Right atrium auricular region (tissue), 2 donors: ENCODE measurements at regions not wholly inside any gene's neighbourhood (a gene's known extent, or its start where the extent isn't known, plus 50 kb on each side); places are given as distances from the start of the nearest gene placed in this dataset.

Source experiments
- DNase-seq: peaks from one replicate; pipeline ENCODE4 v3.0.0-alpha.2; 2019; ENCODE audit warnings: low spot score
- H3K27ac ChIP-seq, 2 donors: fragments of 200-600 bp; sonication (generic); 1 replicate in 1 of 2; 2 replicates in 1 of 2; pipeline ENCODE4 v1.5.1; 2016 to 2019
- H3K27me3 ChIP-seq, 2 donors: fragments of 200-600 bp; sonication (generic); one replicate each; pipeline versions ENCODE4 v1.5.1 to v1.6.0; 2017 to 2019
- H3K36me3 ChIP-seq: fragments of 200-600 bp; sonication (generic); one replicate; pipeline ENCODE4 v1.5.1; 2016
- H3K4me1 ChIP-seq, 2 donors: fragments of 200-600 bp; sonication (generic); one replicate each; pipeline versions ENCODE4 v1.5.1 to v1.6.0; 2017 to 2019
- H3K4me3 ChIP-seq, 2 donors: fragments of 200-600 bp; sonication (generic); 1 replicate in 1 of 2; 2 replicates in 1 of 2; pipeline ENCODE4 v1.5.1; 2017 to 2019; ENCODE audit warnings: mild to moderate bottlenecking in 1 of 2, moderate library complexity in 1 of 2
- H3K9me3 ChIP-seq, 2 donors: fragments of 200-600 bp; sonication (generic); one replicate each; pipeline ENCODE4 v1.5.1; 2019
- TF ChIP-seq, protein P1 (sequence below), 2 donors: fragments of 200-600 bp; sonication (generic); IDR thresholded peaks; one replicate each; pipeline ENCODE4 v1.5.1; 2019; ENCODE audit warnings: antibody characterized with exemption in 2 of 2

- TF ChIP-seq, protein P1, sequence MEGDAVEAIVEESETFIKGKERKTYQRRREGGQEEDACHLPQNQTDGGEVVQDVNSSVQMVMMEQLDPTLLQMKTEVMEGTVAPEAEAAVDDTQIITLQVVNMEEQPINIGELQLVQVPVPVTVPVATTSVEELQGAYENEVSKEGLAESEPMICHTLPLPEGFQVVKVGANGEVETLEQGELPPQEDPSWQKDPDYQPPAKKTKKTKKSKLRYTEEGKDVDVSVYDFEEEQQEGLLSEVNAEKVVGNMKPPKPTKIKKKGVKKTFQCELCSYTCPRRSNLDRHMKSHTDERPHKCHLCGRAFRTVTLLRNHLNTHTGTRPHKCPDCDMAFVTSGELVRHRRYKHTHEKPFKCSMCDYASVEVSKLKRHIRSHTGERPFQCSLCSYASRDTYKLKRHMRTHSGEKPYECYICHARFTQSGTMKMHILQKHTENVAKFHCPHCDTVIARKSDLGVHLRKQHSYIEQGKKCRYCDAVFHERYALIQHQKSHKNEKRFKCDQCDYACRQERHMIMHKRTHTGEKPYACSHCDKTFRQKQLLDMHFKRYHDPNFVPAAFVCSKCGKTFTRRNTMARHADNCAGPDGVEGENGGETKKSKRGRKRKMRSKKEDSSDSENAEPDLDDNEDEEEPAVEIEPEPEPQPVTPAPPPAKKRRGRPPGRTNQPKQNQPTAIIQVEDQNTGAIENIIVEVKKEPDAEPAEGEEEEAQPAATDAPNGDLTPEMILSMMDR (IDR thresholded peaks at IDR 0.05): no peak
Observed at GRCh38 chr2:107091163-107091864, 205.3 kb upstream of the ST6GAL2 start.

GRCh38 chr2:107093426-107093957, 207.5 kb upstream of the ST6GAL2 start:
- no peaks in the 10 kb centered on the region for H3K36me3 ChIP-seq
- H3K4me3 ChIP-seq: no peak overlapping the region
- no peaks in the 10 kb centered on the region for H3K27me3 ChIP-seq
- H3K9me3 ChIP-seq: no peaks in the 10 kb centered on the region
- no peak for DNase-seq
- TF ChIP-seq, protein P1 (IDR thresholded peaks at IDR 0.05): no peak
- H3K4me1 ChIP-seq: no peaks in the 10 kb centered on the region
- H3K27ac ChIP-seq: no peak overlapping the region

More at GRCh38 chr2:107091163-107091864, 205.3 kb upstream of the ST6GAL2 start:
- Histone ChIP-seq H3K27ac (no peak overlapping the region), H3K4me3 (no peak overlapping the region), H3K36me3 (no peaks in the 10 kb centered on the region), H3K9me3 (no peaks in the 10 kb centered on the region), H3K27me3 (no peaks in the 10 kb centered on the region), H3K4me1 (no peaks in the 10 kb centered on the region)
- no peak for DNase-seq

GRCh38 chr2:107094450-107094986, 208.6 kb upstream of the ST6GAL2 start:
- no peaks in the 10 kb centered on the region for H3K9me3 ChIP-seq
- DNase-seq: no peak
- H3K27ac ChIP-seq: no peak overlapping the region
- no peaks in the 10 kb centered on the region for H3K36me3 ChIP-seq
- H3K27me3 ChIP-seq: no peaks in the 10 kb centered on the region
- TF ChIP-seq, protein P1 (IDR thresholded peaks at IDR 0.05): no peak
- no peaks in the 10 kb centered on the region for H3K4me1 ChIP-seq
- H3K4me3 ChIP-seq: no peak overlapping the region

DNA sequence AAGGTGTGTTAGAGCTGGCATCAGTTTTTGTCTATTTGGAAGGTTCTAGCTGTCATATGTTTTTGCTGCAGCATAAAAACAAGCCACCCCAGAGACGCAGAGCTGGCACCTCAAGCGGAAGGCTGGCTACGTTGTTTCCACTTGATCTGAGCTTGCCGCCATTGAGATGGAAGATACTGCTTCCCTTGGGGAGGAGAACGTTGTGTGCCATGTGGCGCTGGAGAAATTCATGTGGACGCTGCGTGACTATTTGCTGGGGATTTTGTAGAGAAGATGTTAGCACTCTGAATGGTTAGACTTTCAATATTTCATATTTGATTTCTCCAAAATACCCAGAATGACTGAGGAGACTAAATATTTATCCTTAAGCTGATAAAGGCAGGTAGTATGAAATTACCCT, 216.2 kb upstream of the ST6GAL2 start:
- H3K4me3 ChIP-seq: no peak overlapping the region
- peaks cover 0 to 20% of the 10 kb centered on the region in 2 donors for H3K9me3 ChIP-seq
- no peaks in the 10 kb centered on the region for H3K27me3 ChIP-seq
- H3K4me1 ChIP-seq: no peaks in the 10 kb centered on the region
- DNase-seq: no peak
- TF ChIP-seq, protein P1 (IDR thresholded peaks at IDR 0.05): no peak
- no peak overlapping the region for H3K27ac ChIP-seq
- no peaks in the 10 kb centered on the region for H3K36me3 ChIP-seq

- Histone ChIP-seq H3K36me3 (no peaks in the 10 kb centered on the region), H3K9me3 (peaks cover 0 to 20% of the 10 kb centered on the region in 2 donors), H3K27ac (no peak overlapping the region), H3K27me3 (no peaks in the 10 kb centered on the region), H3K4me1 (no peaks in the 10 kb centered on the region), H3K4me3 (no peak overlapping the region)
- DNase-seq: no peak
- TF ChIP-seq, protein P1 (IDR thresholded peaks at IDR 0.05): no peak
Observed at GRCh38 chr2:107107351-107107750, 221.4 kb upstream of the ST6GAL2 start.
